HCT116 (cell line): ENCODE measurements at regions not wholly inside any gene's neighbourhood (a gene's known extent, or its start where the extent isn't known, plus 50 kb on each side); places are given as distances from the start of the nearest gene placed in this dataset.

Experiments
- EZH2phosphoT487 ChIP-seq: fragments of 200-600 bp; IDR thresholded peaks from 2 replicates; pipeline ENCODE4 v1.6.1; 2018; ENCODE audit warnings: antibody characterized with exemption, borderline replicate concordance
- TCF7L2 ChIP-seq: IDR thresholded peaks from 2 replicates; pipeline ENCODE4 v1.7.0; 2011; ENCODE audit warnings: borderline replicate concordance, inconsistent platforms; ENCODE audit not compliant: insufficient read depth, insufficient read length; ENCODE audit errors: extremely low read depth

- TF ChIP-seq EZH2phosphoT487 (no peak), TCF7L2 (no peak)
These were observed 646.2 kb upstream of the ATXN8OS start for GRCh38 chr13:69461397-69461796.
